H1 (cell line): ENCODE measurements at regions not wholly inside any gene's neighbourhood (a gene's known extent, or its start where the extent isn't known, plus 50 kb on each side); places are given as distances from the start of the nearest gene placed in this dataset.

Source experiments
- ASH2L ChIP-seq: fragments of 200-600, 300-600 bp; sonication (generic); IDR thresholded peaks from one replicate; pipeline ENCODE4 v1.7.1; 2017; ENCODE audit warnings: low read length
- ATF3 ChIP-seq: IDR thresholded peaks from 2 replicates; pipeline ENCODE4 v1.6.1; 2011; ENCODE audit warnings: low read depth, mild to moderate bottlenecking, low read length; ENCODE audit not compliant: insufficient read depth
- KDM4A ChIP-seq: IDR thresholded peaks from one replicate; pipeline ENCODE4 v1.7.1; 2012; ENCODE audit warnings: low read depth, mild to moderate bottlenecking, moderate library complexity, low read length, inconsistent platforms; ENCODE audit not compliant: severe bottlenecking
- RXRA ChIP-seq: IDR thresholded peaks from 2 replicates; pipeline ENCODE4 v1.6.1; 2011; ENCODE audit warnings: low read depth, mild to moderate bottlenecking, low read length, moderate library complexity; ENCODE audit not compliant: insufficient read depth
- TAF1 ChIP-seq: IDR thresholded peaks from 2 replicates; pipeline ENCODE4 v1.6.1; 2011; ENCODE audit warnings: mild to moderate bottlenecking, low read depth, low read length
- TF ChIP-seq, protein P1 (sequence below): IDR thresholded peaks from 2 replicates; pipeline ENCODE4 v1.6.1; 2012; ENCODE audit warnings: low read length, inconsistent platforms

DNA sequence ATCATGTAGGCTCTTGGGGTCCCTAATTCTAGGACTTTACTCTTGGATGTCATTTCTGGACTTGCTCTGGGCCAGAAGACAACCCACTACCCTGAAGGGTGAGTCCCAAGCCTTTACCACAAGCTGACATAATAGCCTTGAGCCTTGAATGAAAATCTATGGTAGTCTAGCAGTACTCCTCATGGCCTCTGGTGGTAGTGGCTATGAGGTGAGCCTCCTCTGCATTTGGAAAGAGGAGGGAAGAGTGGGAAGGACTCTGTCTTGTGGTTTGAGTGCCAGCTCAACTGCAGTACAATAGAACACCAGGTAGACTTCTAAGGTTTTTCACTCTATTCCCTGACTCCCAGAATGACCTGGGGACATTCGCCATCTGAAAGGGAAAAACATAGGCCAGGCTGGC lies 96.5 kb downstream of the DCAF12L1 start (continued):
- TF ChIP-seq KDM4A (no peak), TAF1 (no peak), RXRA (no peak), ATF3 (no peak), ASH2L (no peak)
- TF ChIP-seq, protein P1, sequence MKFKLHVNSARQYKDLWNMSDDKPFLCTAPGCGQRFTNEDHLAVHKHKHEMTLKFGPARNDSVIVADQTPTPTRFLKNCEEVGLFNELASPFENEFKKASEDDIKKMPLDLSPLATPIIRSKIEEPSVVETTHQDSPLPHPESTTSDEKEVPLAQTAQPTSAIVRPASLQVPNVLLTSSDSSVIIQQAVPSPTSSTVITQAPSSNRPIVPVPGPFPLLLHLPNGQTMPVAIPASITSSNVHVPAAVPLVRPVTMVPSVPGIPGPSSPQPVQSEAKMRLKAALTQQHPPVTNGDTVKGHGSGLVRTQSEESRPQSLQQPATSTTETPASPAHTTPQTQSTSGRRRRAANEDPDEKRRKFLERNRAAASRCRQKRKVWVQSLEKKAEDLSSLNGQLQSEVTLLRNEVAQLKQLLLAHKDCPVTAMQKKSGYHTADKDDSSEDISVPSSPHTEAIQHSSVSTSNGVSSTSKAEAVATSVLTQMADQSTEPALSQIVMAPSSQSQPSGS, result no peak
- TF ChIP-seq, all 59 proteins: peak for 0
